Iris pigment epithelial cell (primary cell): ENCODE measurements at regions not wholly inside any gene's neighbourhood (a gene's known extent, or its start where the extent isn't known, plus 50 kb on each side); places are given as distances from the start of the nearest gene placed in this dataset.

Experiments used
- DNase-seq: peaks from one replicate; pipeline ENCODE4 v3.0.0-alpha.2; 2011; ENCODE audit warnings: low read depth

DNA sequence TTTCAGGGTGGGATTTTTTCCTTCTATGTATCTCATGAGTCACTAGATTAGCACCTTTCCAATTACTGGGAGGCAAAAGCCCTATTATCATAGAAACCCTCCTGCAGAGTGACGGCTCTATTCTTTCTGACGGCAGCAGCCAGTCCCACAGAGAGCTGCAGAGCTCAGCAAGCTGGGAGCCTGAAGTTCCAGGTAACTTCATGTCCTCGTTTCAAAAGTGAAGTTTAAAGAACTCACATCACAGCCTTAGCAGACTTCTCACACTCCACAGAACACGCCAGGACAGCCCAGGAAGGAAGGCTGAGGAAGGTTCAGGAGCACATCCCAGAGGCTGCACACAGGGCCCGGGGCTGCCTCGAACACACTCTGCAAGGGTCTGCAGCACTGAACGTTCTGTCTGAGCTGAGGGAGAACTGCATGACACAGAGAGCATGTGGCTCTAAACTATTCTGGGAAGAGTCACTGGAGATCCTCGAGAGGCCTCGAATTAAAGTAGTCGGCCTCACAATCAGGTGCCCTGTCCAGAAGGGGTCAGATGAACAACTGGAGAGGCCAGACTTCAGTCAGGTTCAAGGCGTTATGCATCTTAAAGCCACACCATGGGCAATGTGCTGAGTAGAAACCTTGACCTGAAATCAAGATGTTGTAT is 104.2 kb upstream of the DRD2 start:
- DNase-seq: no peak

DNA sequence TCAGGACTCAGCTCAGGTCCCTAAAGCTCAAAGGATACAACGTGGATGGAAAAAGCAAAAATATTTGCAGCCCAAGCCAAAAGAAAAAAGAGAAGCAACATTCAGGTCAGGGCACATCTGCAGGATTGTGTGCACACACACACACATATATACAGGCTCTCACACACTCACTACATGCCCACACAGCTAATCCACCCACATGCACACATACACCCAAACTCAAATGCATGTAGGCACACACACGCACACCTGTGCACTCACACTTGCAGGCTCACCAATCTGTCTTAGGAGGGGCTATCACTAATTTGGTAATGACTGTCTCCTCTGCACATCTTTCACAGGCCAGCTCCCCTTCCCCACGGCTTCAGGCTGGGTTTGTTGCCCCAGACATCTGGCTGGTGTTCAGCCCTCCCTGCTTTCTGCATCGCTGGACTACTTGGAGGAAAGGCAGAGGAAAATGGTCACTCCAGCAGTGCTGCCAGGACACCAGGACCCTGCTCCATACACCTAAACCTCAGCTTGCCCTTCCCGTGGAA is 103.6 kb upstream of the DRD2 start:
- DNase-seq: no peak

GRCh38 chr11:113578033-113578380 is 102.8 kb upstream of the DRD2 start:
- no peak for DNase-seq

DNA sequence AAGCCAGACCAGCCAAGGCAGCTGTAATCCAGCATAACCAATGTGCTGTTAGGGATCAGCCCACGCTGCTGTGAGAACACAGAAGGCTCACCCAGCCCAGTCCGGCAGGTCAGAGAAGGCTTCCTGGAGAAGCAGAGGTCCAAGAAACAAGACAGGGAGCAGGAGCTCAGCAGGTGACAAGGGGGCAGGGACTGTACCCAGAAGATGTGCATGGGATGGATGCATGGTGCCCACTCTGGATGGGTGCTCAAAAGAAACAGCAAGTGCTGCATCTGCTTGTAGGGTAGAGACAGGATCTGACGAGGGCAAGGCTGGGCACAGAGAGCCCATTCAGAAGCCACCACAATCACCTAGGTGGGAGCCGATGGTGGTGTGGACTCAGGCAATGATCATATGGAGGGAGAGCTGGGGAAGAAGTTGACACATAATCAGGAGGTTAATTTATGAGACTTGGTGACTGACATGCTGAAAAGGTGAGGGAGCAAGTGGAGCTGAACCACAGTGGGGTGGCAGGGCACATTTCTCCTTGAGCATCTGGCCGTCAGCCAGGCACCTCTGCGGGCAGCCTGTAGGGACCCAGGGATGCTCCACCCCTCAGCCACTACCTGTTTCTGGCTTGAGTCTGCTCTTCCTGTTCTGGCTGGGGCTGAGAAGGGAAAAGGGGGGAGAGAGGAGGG is 102.3 kb upstream of the DRD2 start:
- DNase-seq: no peak

DNA sequence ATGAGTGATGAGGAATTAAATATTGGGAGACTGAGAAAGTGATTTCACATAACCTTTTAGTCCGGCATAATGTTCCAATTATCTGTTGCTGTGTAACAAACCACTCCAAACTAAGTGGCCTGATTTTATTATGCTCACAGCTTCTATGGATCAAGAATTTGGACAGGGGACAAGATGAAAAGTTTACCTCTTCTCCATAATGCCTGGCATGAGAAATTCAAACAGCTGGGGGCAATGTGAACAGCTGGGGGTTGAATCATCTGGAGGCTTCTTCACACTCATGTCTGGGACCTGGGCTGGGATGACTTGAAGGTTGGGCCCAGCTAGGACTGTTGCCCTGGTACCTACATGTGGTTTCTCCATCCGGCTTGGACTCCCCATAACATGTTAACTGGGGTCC is 99.4 kb upstream of the DRD2 start:
- no peak for DNase-seq

- no peak for DNase-seq
These were observed 99.0 kb upstream of the DRD2 start for GRCh38 chr11:113574171-113574570.

DNA sequence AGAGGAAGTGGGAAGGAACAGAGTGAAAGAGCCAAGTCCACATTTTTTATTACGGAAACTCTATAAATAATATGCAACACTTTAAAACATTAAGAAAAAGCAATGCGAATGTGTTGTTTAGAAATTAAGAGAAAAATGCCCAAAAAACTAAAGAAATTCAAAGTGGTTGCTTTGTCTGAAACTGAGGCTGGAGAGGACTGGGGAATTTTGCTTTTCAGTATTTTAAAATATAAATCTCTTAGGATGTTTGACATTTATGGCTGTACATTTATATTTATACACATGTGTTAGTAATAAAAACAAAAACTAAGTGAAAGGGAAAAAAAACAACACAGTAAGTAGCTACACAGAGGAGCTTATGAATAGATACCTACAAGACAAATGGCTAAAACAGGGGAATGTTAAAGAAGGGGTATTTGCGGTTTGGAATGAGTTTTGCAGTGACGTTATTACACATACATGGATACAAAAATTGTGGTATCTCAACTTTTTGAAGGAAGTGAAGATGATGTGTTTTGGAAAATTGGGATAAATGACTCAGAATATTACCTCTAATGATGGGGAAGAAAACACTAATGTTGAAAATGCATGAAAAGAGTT is 97.0 kb upstream of the DRD2 start:
- no peak for DNase-seq

DNA sequence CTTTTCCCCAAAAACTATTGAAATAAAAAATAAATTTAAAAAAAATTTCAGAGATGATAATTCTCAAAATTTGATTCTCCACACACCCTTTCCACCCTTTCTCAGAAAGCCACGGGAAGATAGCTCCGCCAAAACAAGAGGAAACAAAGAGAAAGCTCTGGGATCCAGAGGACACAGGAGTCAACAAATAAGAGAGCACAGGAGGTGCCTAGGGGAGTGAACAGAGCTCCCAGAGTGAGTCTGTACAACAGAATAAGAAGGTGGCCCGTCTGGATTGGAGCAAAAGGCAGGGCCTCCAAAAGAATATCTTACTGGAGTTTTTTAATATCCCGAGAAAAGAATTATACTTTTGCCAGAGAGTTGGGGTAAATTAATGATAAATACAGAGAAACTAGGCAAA is 96.3 kb upstream of the DRD2 start:
- no peak for DNase-seq

GRCh38 chr11:113570906-113571305 is 95.7 kb upstream of the DRD2 start:
- no peak for DNase-seq

DNA sequence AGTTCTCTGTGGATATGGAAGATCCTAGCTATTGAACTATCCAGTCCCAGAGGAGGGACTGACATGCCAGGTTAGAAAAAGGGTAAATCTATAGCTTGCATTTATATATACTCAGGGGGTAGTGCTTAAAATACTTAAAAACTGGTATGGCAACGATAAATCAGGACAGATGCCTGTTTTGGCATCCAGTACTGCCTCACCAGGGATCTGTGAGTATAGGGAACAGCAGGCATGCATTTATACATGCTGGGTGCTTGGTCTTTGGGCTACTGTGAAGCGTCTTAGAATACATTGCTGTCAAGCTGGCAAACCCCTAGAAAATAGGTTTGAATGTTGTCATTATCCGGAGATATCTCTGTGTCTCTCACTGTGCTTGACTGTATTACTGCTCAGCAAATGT is 94.2 kb upstream of the DRD2 start:
- no peak for DNase-seq

- no peak for DNase-seq
These were observed 93.4 kb upstream of the DRD2 start for GRCh38 chr11:113568566-113568965.

DNA sequence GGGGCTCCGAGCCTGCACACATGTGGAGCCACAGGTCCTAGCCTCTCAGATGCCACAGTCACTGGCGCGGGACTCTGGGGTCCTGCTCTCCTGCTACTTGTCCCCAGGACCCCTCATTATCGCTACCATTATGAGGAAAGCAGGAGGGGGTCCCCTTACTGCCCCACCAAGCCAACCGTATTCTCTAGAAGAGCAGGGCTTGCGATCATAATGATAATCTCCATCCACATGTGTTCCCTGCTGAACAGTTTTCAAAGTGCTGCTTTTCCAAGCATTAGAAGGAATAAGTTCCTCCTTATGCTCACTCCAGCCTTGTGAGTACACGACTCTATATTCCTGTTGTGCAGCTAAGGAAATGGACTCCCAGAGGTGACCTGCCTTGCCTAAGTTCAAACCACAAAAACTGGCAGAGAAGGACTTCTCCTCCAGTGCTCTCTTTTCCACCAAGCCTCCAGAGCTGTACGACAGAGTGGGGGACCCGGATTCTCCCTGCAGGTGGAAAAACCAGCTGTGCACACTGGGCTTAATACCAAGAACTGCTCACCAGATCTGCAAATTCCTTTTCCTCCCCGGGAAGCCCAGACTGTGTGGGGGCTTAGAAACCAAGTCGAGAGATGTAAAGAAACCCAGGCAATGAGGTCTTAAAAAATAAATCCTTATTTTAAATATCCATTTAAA is 92.8 kb upstream of the DRD2 start:
- DNase-seq: no peak

- DNase-seq: no peak
These were observed 91.9 kb upstream of the DRD2 start for GRCh38 chr11:113567097-113567496.

GRCh38 chr11:113564527-113565130 is 89.4 kb upstream of the DRD2 start:
- DNase-seq: no peak

- DNase-seq: no peak
These were observed 88.7 kb upstream of the DRD2 start for GRCh38 chr11:113563766-113564526.

- no peak for DNase-seq
These were observed 87.8 kb upstream of the DRD2 start for GRCh38 chr11:113562981-113563461.

GRCh38 chr11:113562576-113562975 is 87.4 kb upstream of the DRD2 start:
- DNase-seq: no peak

DNA sequence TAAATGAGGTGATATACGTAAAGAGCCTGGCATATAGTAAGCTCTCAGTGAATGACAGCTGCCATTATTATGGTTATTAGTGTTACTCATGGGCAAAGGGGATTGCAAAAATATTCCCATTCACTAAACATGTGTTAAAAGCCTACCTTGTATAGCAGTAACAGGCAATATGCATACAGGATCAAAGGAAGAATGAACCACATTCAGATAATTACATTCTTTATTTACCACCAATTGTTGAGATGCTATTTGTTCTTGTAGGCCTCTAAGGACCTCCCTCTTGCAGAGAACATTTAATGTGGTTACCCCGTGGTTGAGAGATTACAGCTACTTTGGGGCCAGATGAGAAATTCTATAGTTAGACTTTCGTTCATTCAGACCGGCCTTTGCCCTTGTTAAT is 82.7 kb upstream of the DRD2 start:
- DNase-seq: no peak

DNA sequence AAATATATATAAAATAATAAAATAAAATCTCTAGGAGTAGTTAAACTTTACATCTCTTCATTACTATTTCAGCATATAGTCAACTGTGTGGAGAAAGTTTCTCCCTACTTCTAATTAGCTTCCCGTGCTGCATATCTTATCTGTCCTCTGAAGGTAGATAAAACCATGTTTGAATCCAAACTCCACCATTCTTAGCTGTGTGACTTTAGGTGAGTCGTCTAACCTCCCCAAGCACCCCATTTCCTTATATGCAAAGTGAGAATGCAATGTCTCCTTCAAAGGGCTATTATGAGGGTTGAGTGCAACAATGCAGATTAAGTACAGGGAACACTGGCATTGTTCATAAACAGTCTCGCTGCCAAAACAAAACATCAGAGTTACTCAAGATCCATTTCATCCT is 80.8 kb upstream of the DRD2 start:
- no peak for DNase-seq

GRCh38 chr11:113555071-113555619 is 79.9 kb upstream of the DRD2 start:
- DNase-seq: no peak

- no peak for DNase-seq
These were observed 79.3 kb upstream of the DRD2 start for GRCh38 chr11:113554526-113554925.
